Neutrophil (primary cell): ENCODE measurements at regions not wholly inside any gene's neighbourhood (a gene's known extent, or its start where the extent isn't known, plus 50 kb on each side); places are given as distances from the start of the nearest gene placed in this dataset.
"Not testable (repeated sequence)": the region's sequence is repeated elsewhere in the genome, so short reads cannot be mapped to it uniquely, and the experiment has no call there.

Experiments used
- H3K27ac ChIP-seq: fragments of 200-600 bp; sonication (generic); 2 replicates; pipeline ENCODE4 v1.5.1; 2016; ENCODE audit warnings: mild to moderate bottlenecking, moderate library complexity
- H3K27me3 ChIP-seq: fragments of 200-600 bp; sonication (generic); 2 replicates; pipeline ENCODE4 v1.6.0; 2016; ENCODE audit warnings: mild to moderate bottlenecking
- H3K36me3 ChIP-seq: fragments of 200-600 bp; sonication (generic); 2 replicates; pipeline ENCODE4 v1.5.1; 2017
- H3K4me1 ChIP-seq, 2 experiments: fragments of 200-600 bp in 1 of 2; sonication (generic) in 1 of 2; 1 replicate in 1 of 2; 2 replicates in 1 of 2; pipeline versions ENCODE4 v1.5.1 to v1.6.1; 2013 to 2016; ENCODE audit warnings: low read depth in 1 of 2, low read length in 1 of 2, mild to moderate bottlenecking in 1 of 2, moderate library complexity in 1 of 2; ENCODE audit not compliant: control insufficient read depth in 1 of 2, insufficient read depth in 1 of 2
- H3K4me3 ChIP-seq, 2 experiments: fragments of 200-600 bp in 1 of 2; sonication (generic) in 1 of 2; 1 replicate in 1 of 2; 2 replicates in 1 of 2; pipeline ENCODE4 v1.5.1; 2013 to 2016; ENCODE audit warnings: low read depth in 1 of 2, low read length in 1 of 2, mild to moderate bottlenecking in 1 of 2, moderate library complexity in 1 of 2
- H3K9me3 ChIP-seq: fragments of 200-600 bp; sonication (generic); 2 replicates; pipeline ENCODE4 v1.5.1; 2016
- CTCF ChIP-seq: fragments of 200-600 bp; sonication (generic); IDR thresholded peaks from 2 replicates; pipeline ENCODE4 v1.5.1; 2016; ENCODE audit warnings: antibody characterized with exemption

- Histone ChIP-seq H3K27ac (no peak overlapping the region), H3K9me3 (no peaks in the 10 kb centered on the region), H3K27me3 (no peaks in the 10 kb centered on the region), H3K36me3 (no peaks in the 10 kb centered on the region), H3K4me1 (no peaks in the 10 kb centered on the region), H3K4me3 (no peak overlapping the region)
- no peak for TF ChIP-seq CTCF
Observed at GRCh38 chr6:102764317-102764716, 1370.8 kb downstream of the GRIK2 start.

- no peak for TF ChIP-seq CTCF
- H3K27me3 ChIP-seq = no peaks in the 10 kb centered on the region
- no peak overlapping the region for H3K4me3 ChIP-seq
- no peak overlapping the region for H3K27ac ChIP-seq
- H3K4me1 ChIP-seq = no peaks in the 10 kb centered on the region
- H3K36me3 ChIP-seq = no peaks in the 10 kb centered on the region
- H3K9me3 ChIP-seq = no peaks in the 10 kb centered on the region
Observed at GRCh38 chr6:102763891-102764290, 1370.4 kb downstream of the GRIK2 start.

- no peaks in the 10 kb centered on the region for H3K9me3 ChIP-seq
- TF ChIP-seq CTCF = no peak
- H3K36me3 ChIP-seq = no peaks in the 10 kb centered on the region
Observed at GRCh38 chr6:102761872-102762271, 1368.4 kb downstream of the GRIK2 start.

GRCh38 chr6:102759415-102759814 is 1365.9 kb downstream of the GRIK2 start:
- no peaks in the 10 kb centered on the region for H3K4me1 ChIP-seq
- H3K9me3 ChIP-seq = no peaks in the 10 kb centered on the region
- TF ChIP-seq CTCF = no peak
- H3K36me3 ChIP-seq = no peaks in the 10 kb centered on the region
- no peak overlapping the region for H3K27ac ChIP-seq
- H3K4me3 ChIP-seq = no peak overlapping the region
- H3K27me3 ChIP-seq = no peaks in the 10 kb centered on the region

More at GRCh38 chr6:102761872-102762271, 1368.4 kb downstream of the GRIK2 start:
- H3K4me1 ChIP-seq = no peaks in the 10 kb centered on the region
- H3K4me3 ChIP-seq = no peak overlapping the region
- H3K27ac ChIP-seq = no peak overlapping the region
- no peaks in the 10 kb centered on the region for H3K27me3 ChIP-seq

GRCh38 chr6:102758536-102758935 is 1365.0 kb downstream of the GRIK2 start:
- H3K36me3 ChIP-seq, H3K4me1 ChIP-seq, H3K27me3 ChIP-seq, H3K4me3 ChIP-seq, H3K9me3 ChIP-seq, H3K27ac ChIP-seq: not testable (repeated sequence)

GRCh38 chr6:102749210-102749971 is 1355.9 kb downstream of the GRIK2 start:
- Histone ChIP-seq H3K27me3 (no peaks in the 10 kb centered on the region), H3K9me3 (no peaks in the 10 kb centered on the region), H3K36me3 (no peaks in the 10 kb centered on the region), H3K4me3 (no peak overlapping the region), H3K4me1 (no peaks in the 10 kb centered on the region), H3K27ac (no peak overlapping the region)
- no peak for TF ChIP-seq CTCF
